GM19395 (cell line): ENCODE measurements at regions not wholly inside any gene's neighbourhood (a gene's known extent, or its start where the extent isn't known, plus 50 kb on each side); places are given as distances from the start of the nearest gene placed in this dataset.

Source experiments
- ATAC-seq: cut with Tn5 transposase; IDR thresholded peaks from one replicate; pipeline ENCODE4 v1.9.1; 2021; ENCODE audit warnings: mild to moderate bottlenecking, moderate library complexity; ENCODE audit not compliant: unreplicated experiment

GRCh38 chr7:3193379-3194120, 107.5 kb upstream of the SDK1 start:
- ATAC-seq = no peak

DNA sequence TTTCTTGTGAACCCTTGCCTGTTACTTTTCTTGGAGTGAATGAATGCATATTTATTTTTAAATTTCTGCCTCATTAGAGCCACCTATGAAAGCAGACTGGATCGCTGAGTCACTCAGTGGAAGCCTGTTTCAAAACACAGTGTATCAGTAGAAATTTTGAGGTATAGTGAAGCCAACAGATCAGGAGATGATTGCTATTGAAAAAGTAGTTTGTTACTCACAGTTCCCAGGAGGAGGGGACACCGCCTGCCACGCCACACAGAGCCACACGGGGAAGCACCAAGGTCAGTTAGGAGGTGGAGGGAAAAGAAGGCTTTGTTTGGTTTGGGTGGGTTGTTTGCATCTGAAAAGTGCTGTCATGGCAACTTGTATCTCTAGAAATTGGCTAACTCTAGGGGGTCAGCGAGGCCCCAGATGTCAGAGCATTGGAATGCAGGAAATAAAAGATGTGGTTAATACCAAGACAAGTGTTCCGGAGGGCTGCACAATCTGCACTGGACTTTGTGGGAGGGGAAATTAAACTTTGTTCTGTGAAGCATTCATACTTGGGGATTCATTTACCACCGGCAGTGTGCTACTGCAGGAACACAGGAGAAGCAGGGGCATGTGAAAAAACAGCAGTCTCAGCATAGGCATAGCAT, 106.4 kb upstream of the SDK1 start:
- no peak for ATAC-seq

DNA sequence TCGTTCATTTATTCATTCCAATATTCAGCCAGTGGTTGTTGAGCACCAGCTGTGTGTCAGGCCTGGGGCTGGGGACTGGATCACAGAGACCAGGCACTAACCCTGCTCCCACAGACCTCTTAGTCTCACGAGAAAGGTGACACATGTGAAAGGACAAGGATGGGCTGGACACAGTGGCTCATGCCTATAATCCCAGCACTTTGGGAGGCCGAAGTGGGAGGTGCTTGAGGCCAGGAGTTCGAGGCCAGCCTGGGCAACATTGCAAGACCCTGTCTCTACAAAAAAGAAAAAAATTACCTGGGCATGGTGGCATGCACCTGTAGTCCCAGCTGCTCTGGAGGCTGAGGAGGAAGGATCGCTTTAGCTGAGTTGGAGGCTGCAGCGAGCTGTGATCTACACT, 105.9 kb upstream of the SDK1 start:
- no peak for ATAC-seq

DNA sequence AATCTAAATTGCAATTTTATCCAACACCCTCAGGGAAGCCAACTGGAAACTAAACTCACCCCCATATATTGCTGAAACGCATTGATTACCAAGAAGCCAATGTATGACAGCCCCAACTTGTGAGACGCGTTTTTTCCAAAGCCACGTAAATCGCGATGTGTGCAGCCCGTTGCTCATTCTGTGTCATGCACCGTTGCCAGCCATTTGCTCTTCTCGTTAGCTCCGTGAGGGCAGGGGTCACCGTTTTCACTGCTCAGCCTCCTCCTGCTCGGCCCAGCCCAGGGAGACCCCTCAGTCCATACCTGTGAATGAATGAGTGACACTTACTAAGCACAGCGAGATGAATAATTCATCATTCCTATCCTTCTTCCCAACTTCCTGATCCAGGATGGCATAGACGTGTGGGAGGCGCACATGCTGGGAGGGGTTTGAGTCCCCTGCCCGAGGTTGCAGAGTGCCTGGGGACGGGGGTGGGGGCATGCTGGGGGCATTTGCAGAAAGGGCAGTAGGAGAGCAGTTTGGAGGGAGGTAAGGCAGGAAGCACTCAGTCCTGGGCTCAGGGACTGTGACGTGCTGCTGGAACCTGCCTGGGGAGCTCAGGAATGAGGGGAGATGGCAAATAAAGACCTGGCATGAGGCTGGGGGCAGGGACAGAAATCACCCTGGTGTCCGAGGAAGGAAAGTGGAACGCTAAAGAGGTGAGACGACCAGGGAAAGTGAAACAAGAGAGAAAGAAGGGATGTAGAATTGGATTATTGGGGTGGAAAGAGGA, 104.2 kb upstream of the SDK1 start:
- no peak for ATAC-seq

DNA sequence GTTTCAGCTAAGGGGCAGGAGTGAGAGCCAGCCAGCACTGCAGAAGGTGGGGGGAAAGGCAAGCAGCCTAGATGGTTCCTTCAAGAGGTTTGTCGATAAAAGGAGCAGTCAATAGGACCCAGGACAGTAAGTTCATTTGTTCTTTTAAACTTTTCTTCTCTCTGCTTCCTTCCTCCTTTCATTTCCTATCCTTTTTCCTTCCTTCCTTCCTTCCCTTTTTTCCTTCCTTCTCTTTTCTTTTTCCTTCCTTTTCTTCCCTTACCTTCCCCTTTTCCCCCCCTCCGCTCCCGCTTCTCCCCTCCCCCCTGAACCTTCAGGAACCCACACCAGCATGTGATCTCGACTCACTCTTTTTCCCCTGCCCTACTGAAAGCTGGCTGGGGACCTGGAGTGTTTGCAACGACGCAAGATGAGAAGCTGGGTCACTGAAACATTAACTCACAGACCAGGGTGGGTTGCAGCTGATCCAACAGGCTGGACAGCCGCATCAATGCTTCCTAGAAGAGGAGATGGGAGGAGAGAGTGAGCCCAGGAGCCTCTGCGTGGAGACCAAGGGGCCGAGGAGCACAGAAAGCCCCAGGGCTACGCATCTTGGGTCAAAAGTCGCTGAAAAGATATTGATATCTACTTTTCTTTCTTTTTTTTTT, 103.4 kb upstream of the SDK1 start:
- no peak for ATAC-seq

DNA sequence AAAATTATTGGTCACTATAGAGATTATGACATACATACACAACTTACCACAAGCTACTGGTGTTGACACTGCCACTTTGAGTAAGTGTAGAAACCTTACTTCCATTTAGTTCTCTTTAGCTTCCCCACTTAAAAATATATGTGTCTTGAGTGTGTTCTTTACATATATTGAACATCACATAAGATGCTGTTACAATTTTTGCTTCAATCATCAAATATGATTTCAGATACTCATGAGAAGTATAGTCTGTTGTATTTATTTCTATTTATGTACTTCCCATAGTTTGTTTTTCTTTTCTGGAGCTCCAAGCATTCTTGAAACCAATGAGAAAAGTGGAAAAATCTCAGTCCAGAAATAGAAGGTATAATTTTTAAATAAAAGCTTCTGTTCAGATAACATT, 102.7 kb upstream of the SDK1 start:
- no peak for ATAC-seq

GRCh38 chr7:3200504-3200903, 100.5 kb upstream of the SDK1 start:
- no peak for ATAC-seq

- ATAC-seq = no peak
Observed at GRCh38 chr7:3201306-3201705, 99.7 kb upstream of the SDK1 start.

DNA sequence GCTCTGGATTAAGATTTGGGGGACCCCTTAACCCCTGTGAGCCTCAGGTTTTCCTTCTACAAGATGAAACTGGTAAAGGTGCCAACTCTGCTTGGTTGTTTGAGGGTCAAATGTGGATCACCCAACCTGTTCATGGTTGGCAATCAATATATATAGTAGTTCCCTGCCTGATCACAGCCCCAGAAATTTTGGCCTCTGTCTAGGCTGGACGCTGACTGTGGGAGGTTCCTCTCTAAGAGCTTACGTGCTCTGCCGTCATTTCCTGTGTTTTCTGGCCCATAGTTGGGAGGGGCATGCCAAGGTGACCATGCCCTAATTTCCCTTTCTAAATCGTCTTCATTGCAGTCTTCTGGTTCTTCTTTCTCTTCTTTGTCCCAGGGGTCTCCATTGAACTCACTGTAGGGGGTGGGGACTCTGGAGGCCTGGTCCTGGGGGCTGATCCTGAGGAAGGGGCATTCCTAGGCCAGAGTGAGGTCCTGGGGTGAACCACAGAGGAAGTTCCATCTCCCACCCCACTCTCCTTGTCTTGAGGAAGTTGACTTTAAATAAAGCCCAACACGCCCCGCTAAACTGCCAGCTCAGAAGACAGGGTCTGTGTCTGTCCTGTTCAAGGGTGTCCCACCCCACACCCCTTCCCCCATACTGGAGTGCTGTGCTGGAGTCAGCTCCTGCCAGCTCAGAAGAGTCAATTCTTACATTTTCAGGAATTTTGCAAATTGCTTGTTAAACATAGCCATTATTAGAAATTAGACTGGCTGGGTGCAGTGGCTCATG, 98.9 kb upstream of the SDK1 start:
- no peak for ATAC-seq

GRCh38 chr7:3204526-3204925, 96.5 kb upstream of the SDK1 start:
- ATAC-seq = no peak

DNA sequence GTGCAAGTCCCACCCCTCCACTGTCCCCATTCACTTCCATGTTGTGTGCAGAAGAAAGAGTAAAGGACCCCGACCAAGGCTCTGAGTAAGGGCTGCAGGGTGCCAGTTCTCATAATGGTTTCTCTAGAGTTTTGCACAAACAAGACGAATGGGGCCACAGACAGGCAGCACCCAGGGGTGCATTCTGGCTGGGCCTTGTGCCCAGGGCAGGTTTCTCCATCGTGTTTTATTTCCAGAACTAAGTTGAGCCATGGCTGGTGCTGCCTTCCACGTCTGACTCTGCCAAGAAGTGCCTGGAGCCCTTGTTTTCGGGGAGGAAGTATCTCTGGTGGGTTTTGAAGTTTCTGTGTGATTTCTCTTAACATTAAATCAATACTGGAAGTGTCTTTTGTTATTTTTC, 95.0 kb upstream of the SDK1 start:
- no peak for ATAC-seq

- no peak for ATAC-seq
Observed at GRCh38 chr7:3206771-3207191, 94.3 kb upstream of the SDK1 start.

DNA sequence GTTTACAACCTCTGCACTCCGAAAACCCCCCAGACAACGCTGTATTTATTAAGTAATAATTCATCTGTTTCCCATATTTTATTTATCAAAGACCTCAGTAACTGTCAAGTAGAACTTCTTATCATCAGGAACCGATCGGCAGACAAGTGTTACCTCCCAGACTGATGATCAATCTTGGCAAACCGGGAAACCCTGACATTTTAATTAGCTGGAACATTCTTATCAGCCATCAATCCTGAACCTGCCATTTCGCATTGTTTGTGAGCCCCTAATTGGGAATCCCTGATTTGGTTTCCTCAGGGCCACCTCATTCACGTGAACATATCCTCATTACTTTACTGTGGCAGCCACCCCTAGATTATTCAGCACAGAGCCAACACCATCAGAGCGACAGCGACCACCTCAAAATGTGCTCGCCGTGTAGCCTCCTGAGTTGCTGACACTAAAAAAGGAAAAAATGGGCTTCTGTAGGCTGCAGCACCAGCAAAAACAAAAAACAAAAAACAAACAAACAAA, 93.6 kb upstream of the SDK1 start:
- ATAC-seq = no peak

DNA sequence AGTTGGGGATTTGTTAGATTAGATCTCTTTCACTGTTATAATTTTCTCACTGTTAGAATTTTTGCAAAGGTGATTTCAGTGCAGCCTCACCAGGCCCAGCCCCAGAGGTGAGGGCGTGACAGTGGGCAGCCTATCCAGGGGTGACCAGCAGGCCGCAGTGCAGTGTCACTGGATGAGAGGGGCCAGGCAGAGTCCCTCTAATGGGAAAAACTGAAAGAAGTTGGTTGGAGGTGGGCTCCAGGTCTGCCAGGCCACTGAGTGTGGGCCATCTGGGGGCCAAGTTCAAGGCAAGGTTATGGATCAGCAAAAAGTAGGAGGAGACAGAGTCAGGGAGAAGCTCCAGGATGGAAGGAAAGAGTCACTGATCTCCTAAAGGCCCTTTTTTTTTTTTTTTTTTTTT, 90.5 kb upstream of the SDK1 start:
- ATAC-seq = no peak

GRCh38 chr7:3214090-3214413, 87.0 kb upstream of the SDK1 start:
- no peak for ATAC-seq

- ATAC-seq = no peak
Observed at GRCh38 chr7:3215624-3216585, 85.1 kb upstream of the SDK1 start.

DNA sequence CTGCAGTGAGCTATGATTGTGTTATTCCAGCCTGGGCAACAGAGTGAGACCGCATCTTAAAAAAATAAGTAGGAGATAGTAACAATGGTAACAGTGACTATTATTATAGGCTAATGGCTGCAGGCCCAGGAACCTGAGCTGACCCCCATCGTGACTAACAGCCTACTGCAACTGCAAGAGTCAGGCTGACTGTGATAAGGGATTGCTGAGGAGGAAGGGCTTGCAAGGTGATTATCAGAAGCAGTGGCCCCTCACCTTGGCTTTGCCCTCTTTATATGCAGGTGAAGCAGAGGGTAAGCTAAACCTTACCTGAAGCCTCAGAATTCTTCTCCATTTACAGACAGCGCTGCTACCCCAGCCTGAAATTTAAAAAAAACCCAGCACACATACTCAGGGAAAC, 83.9 kb upstream of the SDK1 start:
- no peak for ATAC-seq

GRCh38 chr7:3218411-3219225, 82.4 kb upstream of the SDK1 start:
- no peak for ATAC-seq
